ENCODE measurements at regions not wholly inside any gene's neighbourhood (a gene's known extent, or its start where the extent isn't known, plus 50 kb on each side); places are given as distances from the start of the nearest gene placed in this dataset.

DNA sequence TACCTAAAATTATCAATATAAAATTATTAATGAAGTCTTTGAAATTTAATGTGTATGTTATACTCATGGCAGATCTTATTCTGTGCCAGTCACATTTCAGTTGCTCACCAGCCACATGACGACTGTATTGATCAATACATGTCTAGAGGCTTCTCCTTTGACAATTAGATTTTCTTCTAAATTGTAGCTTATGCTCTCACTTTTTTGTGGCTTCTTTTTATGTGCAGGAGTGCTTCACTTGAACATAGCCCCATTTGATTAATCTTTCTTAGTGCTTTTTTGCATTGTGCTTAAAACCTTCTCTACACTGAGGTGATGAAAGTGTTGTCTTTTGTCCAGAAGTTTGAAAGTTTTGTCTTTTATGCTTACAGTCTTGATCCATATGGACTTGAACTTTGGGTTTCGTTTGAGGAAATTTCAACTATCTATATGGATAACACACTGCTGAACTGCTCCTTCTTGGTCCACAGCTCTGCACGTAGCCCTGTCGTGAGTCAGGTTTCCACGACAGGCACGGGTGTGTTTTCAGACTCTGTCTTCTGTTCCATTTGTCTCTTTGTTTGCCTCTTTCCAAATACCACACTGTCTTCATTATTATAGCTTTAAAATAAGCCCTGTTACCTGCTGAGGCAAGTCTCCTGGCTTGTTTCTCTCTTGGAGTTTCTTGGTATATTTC is 393.9 kb upstream of the CFAP20DC start:
- TF ChIP-seq, protein P1, sequence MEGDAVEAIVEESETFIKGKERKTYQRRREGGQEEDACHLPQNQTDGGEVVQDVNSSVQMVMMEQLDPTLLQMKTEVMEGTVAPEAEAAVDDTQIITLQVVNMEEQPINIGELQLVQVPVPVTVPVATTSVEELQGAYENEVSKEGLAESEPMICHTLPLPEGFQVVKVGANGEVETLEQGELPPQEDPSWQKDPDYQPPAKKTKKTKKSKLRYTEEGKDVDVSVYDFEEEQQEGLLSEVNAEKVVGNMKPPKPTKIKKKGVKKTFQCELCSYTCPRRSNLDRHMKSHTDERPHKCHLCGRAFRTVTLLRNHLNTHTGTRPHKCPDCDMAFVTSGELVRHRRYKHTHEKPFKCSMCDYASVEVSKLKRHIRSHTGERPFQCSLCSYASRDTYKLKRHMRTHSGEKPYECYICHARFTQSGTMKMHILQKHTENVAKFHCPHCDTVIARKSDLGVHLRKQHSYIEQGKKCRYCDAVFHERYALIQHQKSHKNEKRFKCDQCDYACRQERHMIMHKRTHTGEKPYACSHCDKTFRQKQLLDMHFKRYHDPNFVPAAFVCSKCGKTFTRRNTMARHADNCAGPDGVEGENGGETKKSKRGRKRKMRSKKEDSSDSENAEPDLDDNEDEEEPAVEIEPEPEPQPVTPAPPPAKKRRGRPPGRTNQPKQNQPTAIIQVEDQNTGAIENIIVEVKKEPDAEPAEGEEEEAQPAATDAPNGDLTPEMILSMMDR (IDR thresholded peaks at IDR 0.05) = no peak

DNA sequence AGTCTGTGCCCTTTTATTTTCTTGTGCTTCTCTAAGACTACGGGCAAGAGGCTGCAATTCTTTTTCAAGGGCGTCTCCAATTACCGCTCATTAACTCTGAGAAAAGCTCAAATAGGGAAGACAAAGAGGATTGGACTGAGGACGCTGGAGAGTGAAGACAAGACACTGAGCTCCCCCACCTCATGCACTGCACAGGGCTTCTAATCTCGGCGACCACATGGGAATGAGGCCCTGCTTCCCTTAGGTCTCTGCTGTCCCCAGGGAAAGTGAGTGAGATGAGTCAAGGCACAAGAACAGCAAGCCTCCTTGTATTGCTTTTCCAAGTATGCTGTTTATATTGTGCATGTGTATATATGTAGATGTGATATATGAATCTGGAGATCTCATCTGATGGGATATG is 392.2 kb upstream of the CFAP20DC start:
- DNase-seq (ENCODE audit: extremely low spot score, unreplicated experiment) = no peak
- Mint-ChIP-seq H3K4me3 (ENCODE audit: unreplicated experiment) (no peak overlapping the region), H3K9me3 (ENCODE audit: unreplicated experiment) (no peaks in the 10 kb centered on the region), H3K36me3 (ENCODE audit: unreplicated experiment) (no peaks in the 10 kb centered on the region), H3K4me1 (ENCODE audit: unreplicated experiment) (peaks cover 13% of the 10 kb centered on the region), H3K27ac (ENCODE audit: unreplicated experiment) (no peak overlapping the region), H3K27me3 (ENCODE audit: unreplicated experiment) (no peaks in the 10 kb centered on the region)
- TF ChIP-seq, protein P1 (IDR thresholded peaks at IDR 0.05) = no peak

More for the DNA sequence above, 393.9 kb upstream of the CFAP20DC start:
- Mint-ChIP-seq H3K27ac (ENCODE audit: unreplicated experiment) (no peak overlapping the region), H3K27me3 (ENCODE audit: unreplicated experiment) (no peaks in the 10 kb centered on the region), H3K9me3 (ENCODE audit: unreplicated experiment) (no peaks in the 10 kb centered on the region), H3K4me3 (ENCODE audit: unreplicated experiment) (no peak overlapping the region), H3K4me1 (ENCODE audit: unreplicated experiment) (peaks cover 18% of the 10 kb centered on the region), H3K36me3 (ENCODE audit: unreplicated experiment) (no peaks in the 10 kb centered on the region)
- no peak for DNase-seq (ENCODE audit: extremely low spot score, unreplicated experiment)

DNA sequence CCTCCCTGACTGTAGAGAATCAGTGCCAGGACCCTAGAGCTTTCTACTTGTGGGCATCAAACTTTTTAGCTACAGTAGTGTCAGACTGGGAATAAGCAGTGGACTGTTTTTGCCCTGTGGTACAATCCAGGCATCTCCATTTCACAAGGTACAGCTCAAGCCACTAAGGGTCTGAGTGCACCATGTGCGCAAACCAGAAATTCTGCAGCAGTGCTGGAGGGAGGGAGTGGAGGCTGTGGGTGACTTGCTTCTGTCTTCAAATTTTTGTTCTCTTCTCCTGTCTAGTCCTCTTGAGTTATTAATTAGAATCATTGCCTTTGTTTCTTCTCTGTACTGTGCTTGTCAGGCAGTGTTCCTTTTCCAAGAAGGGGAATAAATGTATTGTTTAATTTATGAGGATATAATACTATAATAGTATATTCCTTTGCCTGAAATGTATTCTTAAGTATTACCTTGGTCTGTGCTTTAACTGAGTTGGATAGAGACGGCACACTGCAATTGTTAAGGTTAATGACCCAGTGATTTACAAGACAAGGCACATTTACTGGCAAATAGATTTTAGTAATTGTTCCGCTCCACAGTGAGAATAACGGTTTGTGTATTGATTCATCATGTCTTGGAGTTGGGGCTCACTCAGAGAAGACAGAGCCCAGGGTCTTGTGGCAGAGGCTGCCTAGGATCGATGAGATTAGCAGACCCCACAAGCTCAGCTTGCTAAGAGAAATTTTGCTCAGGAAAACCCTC is 390.6 kb upstream of the CFAP20DC start:
- H3K9me3 Mint-ChIP-seq (ENCODE audit: unreplicated experiment) = no peaks in the 10 kb centered on the region
- no peak overlapping the region for H3K4me3 Mint-ChIP-seq (ENCODE audit: unreplicated experiment)
- TF ChIP-seq, protein P1 (IDR thresholded peaks at IDR 0.05) = no peak
- H3K4me1 Mint-ChIP-seq (ENCODE audit: unreplicated experiment) = no peaks in the 10 kb centered on the region
- no peak for DNase-seq (ENCODE audit: extremely low spot score, unreplicated experiment)
- H3K27ac Mint-ChIP-seq (ENCODE audit: unreplicated experiment) = no peak overlapping the region
- H3K27me3 Mint-ChIP-seq (ENCODE audit: unreplicated experiment) = no peaks in the 10 kb centered on the region
- no peaks in the 10 kb centered on the region for H3K36me3 Mint-ChIP-seq (ENCODE audit: unreplicated experiment)

DNA sequence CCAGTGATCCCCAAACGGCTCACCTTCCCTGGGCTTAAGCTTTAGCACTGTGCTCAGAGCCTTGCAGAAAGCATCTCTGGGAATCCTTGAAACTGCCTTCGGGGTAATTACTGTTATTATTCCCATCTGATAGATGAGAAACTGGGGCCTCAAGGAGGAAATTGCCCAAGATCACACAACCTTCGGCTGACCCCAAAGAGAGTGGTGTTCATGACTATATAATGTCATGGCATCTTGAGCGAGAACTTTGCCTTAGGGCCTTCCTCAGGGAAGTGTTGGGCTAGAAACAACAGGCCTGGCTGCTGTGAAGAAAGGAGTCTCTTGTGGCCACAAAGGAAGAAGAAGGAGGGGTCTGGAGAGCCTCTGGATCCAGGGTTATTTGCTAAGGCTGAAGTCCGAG is 388.7 kb upstream of the CFAP20DC start:
- no peaks in the 10 kb centered on the region for H3K9me3 Mint-ChIP-seq (ENCODE audit: unreplicated experiment)
- H3K27me3 Mint-ChIP-seq (ENCODE audit: unreplicated experiment) = no peaks in the 10 kb centered on the region
- no peaks in the 10 kb centered on the region for H3K4me1 Mint-ChIP-seq (ENCODE audit: unreplicated experiment)
- H3K27ac Mint-ChIP-seq (ENCODE audit: unreplicated experiment) = no peak overlapping the region
- H3K4me3 Mint-ChIP-seq (ENCODE audit: unreplicated experiment) = no peak overlapping the region
- TF ChIP-seq, protein P1 (IDR thresholded peaks at IDR 0.05) = no peak
- DNase-seq (ENCODE audit: extremely low spot score, unreplicated experiment) = no peak
- H3K36me3 Mint-ChIP-seq (ENCODE audit: unreplicated experiment) = no peaks in the 10 kb centered on the region

DNA sequence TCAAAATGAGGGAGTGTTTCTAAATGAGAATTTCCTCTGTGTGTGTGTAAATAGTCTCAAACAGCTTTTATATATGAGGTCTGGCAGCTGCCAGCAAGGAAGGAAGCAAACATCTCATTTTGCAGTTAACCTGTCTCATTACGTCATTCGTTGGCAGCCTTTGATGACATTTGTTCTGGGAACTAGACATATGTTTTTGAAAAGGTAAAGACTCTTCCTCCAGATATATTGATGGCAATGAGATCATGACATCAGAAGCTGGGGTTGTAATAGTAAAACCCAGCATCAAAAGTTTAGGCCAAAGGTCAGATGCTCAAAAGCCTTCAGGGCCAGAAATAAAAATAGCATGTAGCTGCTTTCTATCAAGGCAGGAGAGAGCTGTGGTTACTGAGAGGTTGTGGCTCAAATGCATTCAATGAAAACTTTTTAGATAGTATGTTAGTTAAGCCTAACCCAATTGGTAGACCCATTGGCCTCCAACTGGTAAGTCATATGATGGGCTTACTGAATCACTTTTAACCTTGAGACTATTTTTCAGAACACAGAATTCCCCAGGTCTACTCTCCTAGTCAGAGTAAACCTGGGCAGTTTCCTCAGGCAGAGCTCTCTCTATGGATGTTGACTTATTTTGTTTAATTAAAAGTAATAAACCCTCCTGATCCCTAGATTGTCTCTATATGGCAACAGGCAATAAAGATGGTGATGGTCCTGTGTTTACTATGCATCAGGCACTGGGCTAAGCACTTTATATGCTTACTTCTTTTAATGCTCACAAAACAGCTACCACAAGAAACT is 386.5 kb upstream of the CFAP20DC start:
- Mint-ChIP-seq H3K27me3 (ENCODE audit: unreplicated experiment) (no peaks in the 10 kb centered on the region), H3K4me1 (ENCODE audit: unreplicated experiment) (peaks cover 4% of the 10 kb centered on the region), H3K36me3 (ENCODE audit: unreplicated experiment) (no peaks in the 10 kb centered on the region), H3K4me3 (ENCODE audit: unreplicated experiment) (no peak overlapping the region), H3K27ac (ENCODE audit: unreplicated experiment) (no peak overlapping the region), H3K9me3 (ENCODE audit: unreplicated experiment) (no peaks in the 10 kb centered on the region)
- TF ChIP-seq, protein P1 (IDR thresholded peaks at IDR 0.05) = no peak
- no peak for DNase-seq (ENCODE audit: extremely low spot score, unreplicated experiment)

All from osteocyte (in vitro differentiated cells).